ENCODE measurements at regions not wholly inside any gene's neighbourhood (a gene's known extent, or its start where the extent isn't known, plus 50 kb on each side); places are given as distances from the start of the nearest gene placed in this dataset.

DNA sequence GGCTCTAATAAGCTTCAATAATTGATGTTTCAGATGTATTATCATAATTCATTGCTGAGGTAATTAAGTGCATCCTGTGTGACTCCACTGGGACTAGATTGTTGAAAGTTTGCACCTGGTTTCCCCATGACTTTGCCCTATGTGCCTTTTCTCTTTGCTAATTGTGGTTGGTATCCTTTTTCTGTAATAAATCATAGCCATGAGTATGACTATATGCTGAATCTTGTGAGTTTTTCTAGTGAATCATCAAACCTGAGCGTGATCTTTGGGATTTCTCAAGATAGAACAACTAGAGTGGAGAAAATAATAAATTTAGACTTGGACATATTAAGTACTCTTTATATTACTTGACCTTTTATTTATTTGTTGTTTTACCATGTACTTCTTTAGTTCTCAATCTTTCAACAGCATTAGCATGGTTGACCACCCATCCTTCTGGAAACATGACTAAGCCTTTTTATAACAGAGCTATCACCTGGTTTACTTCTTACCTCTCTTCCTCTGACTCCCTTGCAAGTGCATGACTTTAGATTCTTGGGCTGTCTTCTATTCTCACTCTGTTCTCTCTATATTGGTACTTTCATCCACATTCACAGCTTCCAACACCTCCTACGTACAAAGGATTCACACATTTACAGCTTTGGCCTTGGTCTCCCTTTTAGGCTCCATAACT, 239.6 kb upstream of the TAS2R1 start:
- Histone ChIP-seq H3K27ac (ENCODE audit: low read length) (no peak overlapping the region), H3K9me3 (ENCODE audit: low read length) (no peaks in the 10 kb centered on the region), H3K9me2 (ENCODE audit: insufficient read depth, low read length) (no peaks in the 10 kb centered on the region), H4K20me1 (ENCODE audit: insufficient read depth) (no peaks in the 10 kb centered on the region), H3K4me3 (ENCODE audit: low read length) (no peak overlapping the region), H3K79me2 (replicated peaks; ENCODE audit: insufficient read depth, low read length) (no peaks in the 10 kb centered on the region), H3K27me3 (ENCODE audit: insufficient read depth, low read depth, low read length) (no peaks in the 10 kb centered on the region), H3F3A (ENCODE audit: insufficient read depth, low read length, poor library complexity, severe bottlenecking) (no peaks in the 10 kb centered on the region), H3K4me2 (ENCODE audit: low read length) (no peak overlapping the region), H2AFZ (ENCODE audit: low read depth, low read length) (no peak overlapping the region), H3K9ac (ENCODE audit: low read length) (no peak overlapping the region), H3K36me3 (ENCODE audit: insufficient read depth, low read length) (no peaks in the 10 kb centered on the region)
- TF ChIP-seq EP300 (conservative IDR thresholded peaks at IDR 0.05; ENCODE audit: poor library complexity, severe bottlenecking) (no peak), RAD21 (conservative IDR thresholded peaks at IDR 0.05) (no peak), MXI1 (conservative IDR thresholded peaks at IDR 0.05; ENCODE audit: poor library complexity, severe bottlenecking) (no peak), POLR2AphosphoS5 (IDR thresholded peaks at IDR 0.05) (no peak), TAF1 (IDR thresholded peaks at IDR 0.05; ENCODE audit: low read depth) (no peak), SMC3 (conservative IDR thresholded peaks at IDR 0.05; ENCODE audit: poor library complexity) (no peak), EZH2 (IDR thresholded peaks at IDR 0.05; ENCODE audit: borderline replicate concordance, insufficient read depth, low read length, poor library complexity, severe bottlenecking) (no peak)
- TF ChIP-seq, protein P1, sequence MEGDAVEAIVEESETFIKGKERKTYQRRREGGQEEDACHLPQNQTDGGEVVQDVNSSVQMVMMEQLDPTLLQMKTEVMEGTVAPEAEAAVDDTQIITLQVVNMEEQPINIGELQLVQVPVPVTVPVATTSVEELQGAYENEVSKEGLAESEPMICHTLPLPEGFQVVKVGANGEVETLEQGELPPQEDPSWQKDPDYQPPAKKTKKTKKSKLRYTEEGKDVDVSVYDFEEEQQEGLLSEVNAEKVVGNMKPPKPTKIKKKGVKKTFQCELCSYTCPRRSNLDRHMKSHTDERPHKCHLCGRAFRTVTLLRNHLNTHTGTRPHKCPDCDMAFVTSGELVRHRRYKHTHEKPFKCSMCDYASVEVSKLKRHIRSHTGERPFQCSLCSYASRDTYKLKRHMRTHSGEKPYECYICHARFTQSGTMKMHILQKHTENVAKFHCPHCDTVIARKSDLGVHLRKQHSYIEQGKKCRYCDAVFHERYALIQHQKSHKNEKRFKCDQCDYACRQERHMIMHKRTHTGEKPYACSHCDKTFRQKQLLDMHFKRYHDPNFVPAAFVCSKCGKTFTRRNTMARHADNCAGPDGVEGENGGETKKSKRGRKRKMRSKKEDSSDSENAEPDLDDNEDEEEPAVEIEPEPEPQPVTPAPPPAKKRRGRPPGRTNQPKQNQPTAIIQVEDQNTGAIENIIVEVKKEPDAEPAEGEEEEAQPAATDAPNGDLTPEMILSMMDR (IDR thresholded peaks at IDR 0.05; ENCODE audit: poor library complexity, severe bottlenecking): no peak
- TF ChIP-seq, protein P2, sequence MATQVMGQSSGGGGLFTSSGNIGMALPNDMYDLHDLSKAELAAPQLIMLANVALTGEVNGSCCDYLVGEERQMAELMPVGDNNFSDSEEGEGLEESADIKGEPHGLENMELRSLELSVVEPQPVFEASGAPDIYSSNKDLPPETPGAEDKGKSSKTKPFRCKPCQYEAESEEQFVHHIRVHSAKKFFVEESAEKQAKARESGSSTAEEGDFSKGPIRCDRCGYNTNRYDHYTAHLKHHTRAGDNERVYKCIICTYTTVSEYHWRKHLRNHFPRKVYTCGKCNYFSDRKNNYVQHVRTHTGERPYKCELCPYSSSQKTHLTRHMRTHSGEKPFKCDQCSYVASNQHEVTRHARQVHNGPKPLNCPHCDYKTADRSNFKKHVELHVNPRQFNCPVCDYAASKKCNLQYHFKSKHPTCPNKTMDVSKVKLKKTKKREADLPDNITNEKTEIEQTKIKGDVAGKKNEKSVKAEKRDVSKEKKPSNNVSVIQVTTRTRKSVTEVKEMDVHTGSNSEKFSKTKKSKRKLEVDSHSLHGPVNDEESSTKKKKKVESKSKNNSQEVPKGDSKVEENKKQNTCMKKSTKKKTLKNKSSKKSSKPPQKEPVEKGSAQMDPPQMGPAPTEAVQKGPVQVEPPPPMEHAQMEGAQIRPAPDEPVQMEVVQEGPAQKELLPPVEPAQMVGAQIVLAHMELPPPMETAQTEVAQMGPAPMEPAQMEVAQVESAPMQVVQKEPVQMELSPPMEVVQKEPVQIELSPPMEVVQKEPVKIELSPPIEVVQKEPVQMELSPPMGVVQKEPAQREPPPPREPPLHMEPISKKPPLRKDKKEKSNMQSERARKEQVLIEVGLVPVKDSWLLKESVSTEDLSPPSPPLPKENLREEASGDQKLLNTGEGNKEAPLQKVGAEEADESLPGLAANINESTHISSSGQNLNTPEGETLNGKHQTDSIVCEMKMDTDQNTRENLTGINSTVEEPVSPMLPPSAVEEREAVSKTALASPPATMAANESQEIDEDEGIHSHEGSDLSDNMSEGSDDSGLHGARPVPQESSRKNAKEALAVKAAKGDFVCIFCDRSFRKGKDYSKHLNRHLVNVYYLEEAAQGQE (IDR thresholded peaks at IDR 0.05; ENCODE audit: borderline replicate concordance): no peak

DNA sequence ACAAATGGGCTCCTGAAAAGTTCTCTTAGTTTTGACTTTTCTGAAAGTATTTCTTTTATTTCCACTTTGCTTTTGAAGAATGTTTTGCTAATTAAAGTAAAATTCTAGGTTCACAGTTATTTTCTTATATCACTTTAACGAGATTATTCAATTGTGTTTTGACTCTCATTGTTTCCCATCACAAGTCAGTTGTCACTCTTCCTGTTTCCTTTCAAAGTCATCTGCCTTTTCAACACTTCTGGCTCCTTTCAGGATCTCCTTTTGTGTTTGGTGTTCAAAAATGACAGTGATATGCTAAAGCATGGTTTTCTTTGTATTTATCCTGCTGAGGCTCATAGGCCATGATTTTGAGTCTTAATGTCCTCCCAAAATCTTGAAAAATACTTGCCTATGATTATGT, 235.4 kb upstream of the TAS2R1 start:
- no peaks in the 10 kb centered on the region for H3K9me3 ChIP-seq (ENCODE audit: low read length)

More for the DNA sequence above, 235.4 kb upstream of the TAS2R1 start:
- Histone ChIP-seq H3K9me2 (ENCODE audit: insufficient read depth, low read length) (no peaks in the 10 kb centered on the region), H3F3A (ENCODE audit: insufficient read depth, low read length, poor library complexity, severe bottlenecking) (no peaks in the 10 kb centered on the region), H2AFZ (ENCODE audit: low read depth, low read length) (no peak overlapping the region), H3K27ac (ENCODE audit: low read length) (no peak overlapping the region), H3K9ac (ENCODE audit: low read length) (no peak overlapping the region), H3K4me3 (ENCODE audit: low read length) (no peak overlapping the region), H3K36me3 (ENCODE audit: insufficient read depth, low read length) (no peaks in the 10 kb centered on the region), H3K27me3 (ENCODE audit: insufficient read depth, low read depth, low read length) (no peaks in the 10 kb centered on the region), H3K79me2 (replicated peaks; ENCODE audit: insufficient read depth, low read length) (no peaks in the 10 kb centered on the region), H3K4me2 (ENCODE audit: low read length) (no peak overlapping the region), H4K20me1 (ENCODE audit: insufficient read depth) (no peaks in the 10 kb centered on the region)
- TF ChIP-seq TAF1 (IDR thresholded peaks at IDR 0.05; ENCODE audit: low read depth): no peak
- no peak for TF ChIP-seq RAD21 (conservative IDR thresholded peaks at IDR 0.05)

Data from neural cell (in vitro differentiated cells).